GM13976 (cell line): ENCODE measurements at regions not wholly inside any gene's neighbourhood (a gene's known extent, or its start where the extent isn't known, plus 50 kb on each side); places are given as distances from the start of the nearest gene placed in this dataset.

Experiments
- DNase-seq: peaks from one replicate; pipeline ENCODE4 v3.0.0; 2012; ENCODE audit warnings: low spot score
- CTCF ChIP-seq: IDR thresholded peaks from 2 replicates; pipeline ENCODE4 v1.5.1; 2012; ENCODE audit warnings: borderline replicate concordance, mild to moderate bottlenecking; ENCODE audit not compliant: insufficient read depth; ENCODE audit errors: extremely low read depth, missing control alignments, control extremely low read depth
- in situ Hi-C: fragments of 300-500 bp; cut with MboI; formaldehyde crosslinking; loops from one replicate; pipeline ENCODE4 v1.12.0; 2022; ENCODE audit warnings: low sequenced_read_pairs, mixed read lengths, inconsistent platforms; ENCODE audit not compliant: unreplicated experiment

GRCh38 chr3:19799887-19800286 is 134.1 kb downstream of the EFHB start:
- DNase-seq, result no peak
- no peak for TF ChIP-seq CTCF
- in situ Hi-C loops, result no loop called here

DNA sequence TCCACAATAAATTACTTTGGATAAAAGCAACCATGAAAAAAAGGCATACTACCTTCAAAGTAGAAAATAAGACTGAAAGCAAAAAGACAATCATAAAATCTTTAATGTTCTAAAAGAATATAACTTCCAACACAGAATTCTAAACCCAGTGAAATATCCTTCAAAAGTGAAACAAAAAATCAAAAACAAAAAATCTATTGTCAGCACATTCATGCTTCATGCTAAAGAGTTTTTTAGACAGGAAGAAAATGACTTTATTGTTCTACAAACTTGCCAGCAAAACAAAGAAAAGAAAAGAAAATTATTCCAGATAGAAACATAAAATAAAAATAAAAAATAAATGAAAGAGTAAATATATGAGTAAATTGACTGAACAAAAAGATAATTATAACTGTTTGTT is 134.9 kb downstream of the EFHB start:
- in situ Hi-C loops, result no loop called here
- TF ChIP-seq CTCF, result no peak
- no peak for DNase-seq

GRCh38 chr3:19798324-19798723 is 135.7 kb downstream of the EFHB start:
- no peak for DNase-seq
- in situ Hi-C loops, result no loop called here
- TF ChIP-seq CTCF, result no peak

DNA sequence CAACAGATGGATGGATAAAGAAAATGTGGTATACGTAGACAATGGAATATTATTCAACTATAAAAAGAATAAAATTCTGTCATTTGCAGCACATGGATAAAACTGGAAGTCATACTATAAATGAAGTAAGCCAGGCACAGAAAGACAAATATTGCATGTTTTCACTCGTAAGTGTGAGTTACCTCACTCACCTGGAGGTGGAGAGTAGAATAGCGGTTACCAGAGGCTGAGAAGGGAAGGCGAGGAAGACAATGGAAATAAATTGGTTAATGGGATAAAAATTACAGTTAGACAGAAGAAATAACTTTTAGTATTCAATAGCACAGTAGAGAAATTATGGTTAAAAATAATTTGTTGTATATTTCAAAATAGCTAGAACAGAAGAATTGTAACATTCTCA is 141.6 kb downstream of the EFHB start:
- no peak for TF ChIP-seq CTCF
- in situ Hi-C loops, result no loop called here
- no peak for DNase-seq

- in situ Hi-C loops, result no loop called here
- no peak for TF ChIP-seq CTCF
- DNase-seq, result no peak
Observed at GRCh38 chr3:19775765-19776164, 158.3 kb downstream of the EFHB start.

DNA sequence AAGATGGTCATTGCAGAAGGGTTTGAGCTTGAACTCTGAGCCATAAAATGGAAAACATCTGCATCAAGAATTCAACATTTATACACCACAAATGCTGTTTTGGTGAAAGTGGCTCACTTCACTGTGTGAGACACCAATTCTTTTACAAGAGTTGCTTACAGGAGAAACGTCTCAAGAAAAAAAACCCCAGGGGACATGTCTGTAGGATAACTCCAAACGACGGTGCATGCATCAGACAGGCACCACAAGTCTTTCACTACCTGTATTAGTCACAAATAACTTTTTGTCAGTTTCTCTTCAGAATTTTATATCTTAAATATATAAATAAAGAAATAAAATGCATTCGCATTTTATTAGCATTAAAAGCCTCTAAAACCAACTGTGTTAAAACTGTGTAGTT is 164.3 kb downstream of the EFHB start:
- DNase-seq, result no peak
- in situ Hi-C loops, result no loop called here
- no peak for TF ChIP-seq CTCF

GRCh38 chr3:19765954-19766353 is 168.1 kb downstream of the EFHB start:
- TF ChIP-seq CTCF, result no peak
- in situ Hi-C loops, result no loop called here
- no peak for DNase-seq
